GM19463 (cell line): ENCODE measurements at regions not wholly inside any gene's neighbourhood (a gene's known extent, or its start where the extent isn't known, plus 50 kb on each side); places are given as distances from the start of the nearest gene placed in this dataset.
A peak's percentile ranks its signal among the peaks of the same experiment; 100 is the strongest.

ENCODE experiments used
- ATAC-seq: cut with Tn5 transposase; IDR thresholded peaks from one replicate; pipeline ENCODE4 v1.9.1; 2021; ENCODE audit warnings: mild to moderate bottlenecking, moderate library complexity; ENCODE audit not compliant: unreplicated experiment

DNA sequence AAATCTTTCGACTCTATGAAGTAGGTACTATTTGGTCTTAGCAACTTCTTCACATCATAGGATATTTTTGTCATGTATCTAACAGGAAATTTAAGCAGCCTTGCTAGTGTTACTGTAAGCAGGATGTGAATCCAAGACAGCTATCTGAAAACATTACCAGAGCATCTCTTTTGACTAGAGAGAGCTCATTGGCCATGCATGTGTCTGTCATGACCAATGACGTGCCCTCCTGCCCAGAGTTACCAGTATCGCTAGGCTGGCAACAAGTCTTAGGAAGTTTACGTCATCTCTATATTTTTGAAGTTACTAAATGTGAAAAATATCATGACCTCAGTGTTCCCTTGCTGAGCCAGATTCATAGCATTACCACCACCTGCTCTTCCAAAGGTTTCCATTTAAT is 130.9 kb upstream of the TP63 start:
- no peak for ATAC-seq

GRCh38 chr3:189500798-189501495 is 130.2 kb upstream of the TP63 start:
- ATAC-seq, result no peak

- no peak for ATAC-seq
Measured at GRCh38 chr3:189502256-189502655, 128.9 kb upstream of the TP63 start.

- ATAC-seq, result no peak
Measured at GRCh38 chr3:189502676-189503257, 128.4 kb upstream of the TP63 start.

DNA sequence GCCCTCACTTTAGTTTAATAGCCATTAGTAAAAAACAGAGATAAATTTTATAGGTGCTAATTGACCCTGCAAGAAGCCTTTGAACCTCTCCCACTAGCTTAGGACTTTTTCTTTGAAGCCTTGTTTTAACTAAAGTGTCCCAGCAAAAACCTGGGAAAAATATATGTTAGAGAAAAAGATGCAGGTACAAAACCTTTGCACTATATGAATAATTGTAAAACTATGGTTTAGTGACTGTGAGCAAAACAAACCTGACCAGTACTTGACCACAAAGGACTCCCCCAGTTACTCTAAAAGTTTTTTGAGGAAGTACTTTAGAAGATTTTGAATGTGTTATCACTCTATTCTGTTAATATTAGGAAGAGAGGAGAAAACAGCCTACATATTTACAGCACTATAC is 123.3 kb upstream of the TP63 start:
- ATAC-seq, result peak; percentile 64

DNA sequence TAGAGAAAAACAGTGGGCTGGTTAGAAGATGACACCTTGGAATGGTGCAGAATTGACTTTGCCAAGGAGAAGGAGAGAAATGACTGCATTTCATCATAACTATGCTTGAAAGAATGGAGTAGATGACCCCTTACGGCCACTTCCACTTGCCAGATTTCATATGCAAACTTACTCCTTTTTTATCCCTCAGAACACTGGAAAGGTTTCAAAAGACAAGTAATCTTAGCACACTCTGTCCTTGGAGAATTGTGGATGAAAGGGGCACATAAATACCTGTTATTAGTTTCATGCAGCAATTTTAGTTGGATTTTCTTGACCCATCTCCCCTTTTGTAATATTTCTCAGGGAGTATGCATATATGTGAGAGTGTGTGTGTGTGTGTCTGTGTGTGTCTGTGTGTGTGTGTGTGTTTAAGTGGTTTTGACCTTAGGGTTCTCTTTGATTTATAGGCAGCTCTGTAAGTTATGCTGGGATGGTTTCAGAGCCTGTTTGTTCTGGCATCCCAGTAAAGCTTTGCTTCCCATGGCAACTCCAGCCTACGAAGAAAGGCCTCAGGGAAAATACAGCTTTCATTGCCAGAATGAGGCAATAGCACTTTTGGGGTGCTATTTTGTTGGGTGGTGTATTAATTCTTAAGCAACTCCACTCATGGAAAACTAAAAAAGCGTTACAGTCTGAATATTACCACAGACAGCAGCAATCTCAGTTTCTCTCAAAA is 122.2 kb upstream of the TP63 start:
- no peak for ATAC-seq

- peak; percentile 54 for ATAC-seq
Measured at GRCh38 chr3:189512039-189512438, 119.2 kb upstream of the TP63 start.

GRCh38 chr3:189512821-189513220 is 118.4 kb upstream of the TP63 start:
- no peak for ATAC-seq

DNA sequence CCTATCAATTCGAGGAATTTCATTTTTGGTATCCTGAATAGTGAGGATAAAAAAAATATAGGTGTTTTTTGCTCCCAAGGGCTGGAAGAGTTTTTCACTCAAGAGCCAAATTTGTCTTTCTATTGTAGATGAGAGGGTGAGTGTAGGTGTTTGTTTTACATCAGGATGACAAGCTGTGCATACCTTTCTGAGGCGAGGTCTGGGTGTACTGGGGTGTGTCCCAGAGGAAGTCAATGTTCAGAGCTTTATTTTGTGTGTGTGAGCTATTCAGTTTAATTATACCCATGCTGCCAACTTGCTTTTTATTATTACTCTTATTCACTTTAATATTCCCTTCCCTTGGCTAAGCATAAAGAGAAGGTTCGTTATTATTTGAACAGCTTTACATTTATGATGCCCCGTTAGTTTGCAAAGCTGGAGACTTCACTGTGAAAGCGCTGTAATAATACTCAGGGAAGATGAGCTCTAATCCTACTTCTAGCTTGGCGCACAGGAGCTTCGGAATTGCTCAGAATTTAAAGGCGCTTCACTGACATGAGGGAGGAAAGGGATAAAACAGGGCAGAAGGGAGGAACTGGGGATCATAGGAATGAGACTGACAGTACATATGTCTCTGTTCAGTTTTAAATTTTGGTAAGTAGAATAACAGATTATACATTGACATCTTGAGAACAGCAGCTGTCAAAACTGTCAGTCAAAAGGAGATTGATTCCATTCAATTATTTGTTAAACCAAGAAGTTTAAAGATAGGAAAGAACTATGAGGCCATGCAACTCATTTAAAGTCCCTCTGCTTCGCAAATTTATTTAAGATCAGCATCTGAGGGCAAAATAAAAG is 117.7 kb upstream of the TP63 start:
- no peak for ATAC-seq

DNA sequence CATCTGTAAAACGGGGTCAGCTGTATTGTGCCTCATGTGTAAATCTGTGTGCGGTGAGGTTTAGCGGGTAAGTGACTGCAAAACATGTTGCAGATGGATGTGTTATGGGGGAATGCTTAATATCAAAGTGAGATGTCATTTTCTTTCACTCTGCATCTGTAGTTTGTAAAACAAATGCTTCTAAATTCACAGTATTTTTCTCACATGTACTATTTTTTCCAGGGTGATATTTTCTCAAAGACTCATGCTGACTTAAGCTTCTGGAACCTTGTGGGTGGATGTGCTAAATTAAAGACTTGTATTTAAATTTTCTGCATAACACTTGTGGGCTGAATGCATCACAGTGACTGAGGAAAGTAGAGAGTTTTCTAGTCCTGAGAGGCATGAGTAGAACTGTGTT is 115.2 kb upstream of the TP63 start:
- ATAC-seq, result no peak

DNA sequence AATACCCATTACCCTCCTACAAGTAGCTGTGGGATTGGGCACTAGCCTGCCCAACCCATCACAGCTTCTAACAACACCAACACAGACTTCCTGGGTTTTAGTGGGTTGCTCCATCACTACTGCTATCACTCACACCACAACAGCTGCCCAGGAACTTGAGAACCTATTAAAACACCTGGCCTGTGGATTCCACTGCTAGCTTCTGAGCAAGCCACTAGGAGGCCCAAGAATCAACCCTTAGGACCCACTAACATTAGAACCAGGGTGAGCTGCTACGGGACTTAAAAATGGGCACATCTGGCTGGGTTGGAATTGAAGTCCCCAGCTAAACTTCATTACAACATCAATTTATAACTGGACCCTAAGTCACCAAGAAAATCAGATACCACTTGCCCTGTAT is 113.2 kb upstream of the TP63 start:
- ATAC-seq, result no peak

DNA sequence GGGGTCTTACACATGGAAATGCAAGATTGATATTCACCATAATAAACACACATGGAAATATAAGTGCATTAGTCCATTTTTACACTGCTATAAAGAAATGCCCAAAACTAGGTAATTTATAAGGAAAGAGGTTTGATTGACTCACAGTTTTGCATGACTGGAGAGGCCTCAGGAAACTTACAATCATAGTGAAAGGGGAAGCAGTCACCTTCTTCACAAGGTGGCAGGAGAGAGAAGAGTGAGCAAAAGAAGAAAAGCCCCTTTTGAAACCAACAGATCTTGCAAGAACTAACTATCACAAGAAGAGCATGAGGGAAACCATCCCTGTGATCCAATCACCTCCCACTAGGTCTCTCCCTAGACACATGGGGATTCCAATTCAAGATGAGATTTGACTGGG is 111.7 kb upstream of the TP63 start:
- ATAC-seq, result no peak

DNA sequence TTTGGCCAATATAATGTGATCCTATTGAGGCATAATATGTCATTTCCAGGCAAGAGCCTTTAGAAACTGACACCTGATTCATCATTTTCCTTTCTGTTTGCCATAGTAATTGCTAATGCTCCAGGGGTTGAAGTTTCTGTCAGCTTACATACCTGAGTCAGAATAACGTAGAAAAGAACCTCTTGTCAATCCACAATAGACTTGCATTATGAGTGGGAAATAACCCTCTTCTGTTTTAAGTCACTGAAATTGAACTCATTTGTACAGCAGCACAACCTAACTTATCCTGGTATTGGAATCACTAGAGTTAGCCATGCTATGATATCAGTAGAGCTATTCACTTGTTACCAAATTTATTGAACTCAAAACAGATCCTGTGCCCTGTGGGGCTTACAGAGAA is 101.7 kb upstream of the TP63 start:
- peak; percentile 72 for ATAC-seq

GRCh38 chr3:189529889-189530471 is 101.2 kb upstream of the TP63 start:
- peak; percentile 34 for ATAC-seq

GRCh38 chr3:189530822-189531221 is 100.4 kb upstream of the TP63 start:
- no peak for ATAC-seq

GRCh38 chr3:189531271-189531670 is 99.9 kb upstream of the TP63 start:
- ATAC-seq, result no peak

- no peak for ATAC-seq
Measured at GRCh38 chr3:189534531-189534930, 96.7 kb upstream of the TP63 start.

DNA sequence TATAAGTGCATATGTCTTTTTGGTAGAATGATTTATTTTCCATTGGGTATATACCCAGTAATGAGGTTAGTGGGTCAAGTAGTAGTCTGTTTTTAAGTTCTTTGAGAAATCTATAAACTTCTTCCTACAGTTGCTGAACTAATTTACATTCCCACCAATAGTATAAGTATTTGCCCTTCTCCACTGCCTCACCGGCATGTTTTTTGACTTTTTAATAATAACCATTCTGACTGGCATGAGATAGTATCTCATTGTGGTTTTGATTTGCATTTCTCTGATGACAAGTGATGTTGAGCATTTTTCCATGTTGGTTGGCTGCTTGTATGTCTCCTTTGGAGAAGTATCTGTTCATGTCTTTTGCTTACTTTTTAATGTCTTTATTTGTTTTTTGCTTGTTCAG is 94.1 kb upstream of the TP63 start:
- ATAC-seq, result no peak

DNA sequence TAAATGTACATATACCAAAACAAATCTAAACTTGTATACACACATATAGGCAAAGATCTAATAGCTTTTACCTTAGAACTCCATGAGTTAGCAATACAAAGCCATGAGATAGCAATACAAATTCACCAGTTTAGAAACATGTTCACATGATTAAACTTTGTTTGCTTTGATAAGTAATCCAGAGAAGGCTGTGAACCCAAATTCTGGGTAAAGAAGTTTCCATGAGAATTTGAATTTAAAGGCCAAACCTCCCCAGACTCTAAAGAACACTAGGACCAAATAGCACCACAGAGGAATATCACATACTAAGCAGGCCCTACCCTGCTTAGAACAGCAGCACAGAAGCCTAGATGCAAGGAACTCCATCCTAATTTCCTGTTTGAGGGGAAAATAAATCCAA is 83.7 kb upstream of the TP63 start:
- no peak for ATAC-seq

- no peak for ATAC-seq
Measured at GRCh38 chr3:189548053-189548452, 83.1 kb upstream of the TP63 start.

DNA sequence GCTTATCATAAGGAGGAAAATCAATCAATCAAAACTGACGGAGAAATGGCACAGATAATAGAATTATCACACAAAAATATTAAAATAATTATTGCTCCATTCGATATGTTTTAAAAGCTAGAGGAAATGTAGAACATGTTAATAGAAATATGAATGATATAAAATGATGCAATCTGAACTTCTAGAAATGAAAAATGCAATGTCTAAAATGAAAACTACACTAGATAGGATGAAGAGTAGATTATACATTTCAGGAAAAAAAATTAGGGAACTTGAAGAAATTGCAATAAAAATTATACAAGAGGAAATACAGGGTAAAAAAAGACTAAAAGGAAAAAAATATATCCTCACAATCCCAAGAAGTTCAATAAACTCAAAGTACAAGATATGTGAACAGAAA is 80.2 kb upstream of the TP63 start:
- no peak for ATAC-seq
